Fibroblast of villous mesenchyme (primary cell): ENCODE measurements at regions not wholly inside any gene's neighbourhood (a gene's known extent, or its start where the extent isn't known, plus 50 kb on each side); places are given as distances from the start of the nearest gene placed in this dataset.

Experiments used
- DNase-seq: peaks from one replicate; pipeline ENCODE4 v3.0.0-alpha.2; 2010; ENCODE audit warnings: low read depth
- H3K4me3 ChIP-seq: 2 replicates; pipeline ENCODE4 v1.5.1; 2011; ENCODE audit warnings: low read depth, mild to moderate bottlenecking, low read length
- TF ChIP-seq, protein P1 (sequence below): IDR thresholded peaks from 2 replicates; pipeline ENCODE4 v1.5.1; 2012; ENCODE audit warnings: low read depth, mild to moderate bottlenecking, low read length; ENCODE audit not compliant: insufficient read depth

DNA sequence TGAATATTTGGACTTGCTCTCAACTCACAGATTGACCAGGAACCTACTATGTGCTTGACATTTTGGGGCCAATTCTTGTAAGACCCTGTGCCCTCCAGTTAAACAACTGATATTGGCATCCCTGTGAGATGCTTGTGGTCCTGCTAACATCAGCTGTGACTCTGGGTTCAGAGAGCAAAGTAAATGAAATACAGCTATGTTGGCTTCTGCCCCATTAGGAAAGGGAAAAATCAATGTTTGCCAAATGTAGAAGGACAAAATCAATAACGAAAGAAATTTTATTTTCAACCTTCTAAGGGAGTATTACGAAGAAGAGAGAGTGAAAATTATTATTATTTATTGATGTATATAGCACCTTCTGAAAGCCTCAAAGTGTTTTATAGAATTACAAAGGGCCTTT lies 266.9 kb upstream of the ARID1B start:
- TF ChIP-seq, protein P1, sequence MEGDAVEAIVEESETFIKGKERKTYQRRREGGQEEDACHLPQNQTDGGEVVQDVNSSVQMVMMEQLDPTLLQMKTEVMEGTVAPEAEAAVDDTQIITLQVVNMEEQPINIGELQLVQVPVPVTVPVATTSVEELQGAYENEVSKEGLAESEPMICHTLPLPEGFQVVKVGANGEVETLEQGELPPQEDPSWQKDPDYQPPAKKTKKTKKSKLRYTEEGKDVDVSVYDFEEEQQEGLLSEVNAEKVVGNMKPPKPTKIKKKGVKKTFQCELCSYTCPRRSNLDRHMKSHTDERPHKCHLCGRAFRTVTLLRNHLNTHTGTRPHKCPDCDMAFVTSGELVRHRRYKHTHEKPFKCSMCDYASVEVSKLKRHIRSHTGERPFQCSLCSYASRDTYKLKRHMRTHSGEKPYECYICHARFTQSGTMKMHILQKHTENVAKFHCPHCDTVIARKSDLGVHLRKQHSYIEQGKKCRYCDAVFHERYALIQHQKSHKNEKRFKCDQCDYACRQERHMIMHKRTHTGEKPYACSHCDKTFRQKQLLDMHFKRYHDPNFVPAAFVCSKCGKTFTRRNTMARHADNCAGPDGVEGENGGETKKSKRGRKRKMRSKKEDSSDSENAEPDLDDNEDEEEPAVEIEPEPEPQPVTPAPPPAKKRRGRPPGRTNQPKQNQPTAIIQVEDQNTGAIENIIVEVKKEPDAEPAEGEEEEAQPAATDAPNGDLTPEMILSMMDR: no peak
- DNase-seq: no peak

DNA sequence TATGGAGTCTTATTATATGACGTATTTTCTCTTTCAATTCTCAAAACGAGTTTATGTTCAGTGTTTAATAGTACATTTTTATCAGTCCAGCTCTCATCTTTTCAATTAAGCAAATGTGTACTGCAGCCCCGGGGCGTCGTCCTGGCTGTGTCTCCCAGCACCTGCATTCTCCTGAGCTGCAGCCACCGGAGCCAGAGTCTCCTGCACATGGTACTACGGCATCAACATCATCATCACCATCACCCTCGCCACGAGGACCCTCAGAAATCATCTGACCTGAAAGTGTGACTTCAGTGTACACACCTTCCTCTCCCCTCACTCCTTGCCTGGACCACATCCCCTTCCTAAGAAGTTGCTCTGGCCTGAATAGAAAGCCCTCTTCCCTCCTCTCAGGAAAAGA lies 267.7 kb upstream of the ARID1B start:
- no peak overlapping the region for H3K4me3 ChIP-seq
- TF ChIP-seq, protein P1: no peak
- DNase-seq: no peak

More for the DNA sequence above, 266.9 kb upstream of the ARID1B start:
- H3K4me3 ChIP-seq: no peak overlapping the region

DNA sequence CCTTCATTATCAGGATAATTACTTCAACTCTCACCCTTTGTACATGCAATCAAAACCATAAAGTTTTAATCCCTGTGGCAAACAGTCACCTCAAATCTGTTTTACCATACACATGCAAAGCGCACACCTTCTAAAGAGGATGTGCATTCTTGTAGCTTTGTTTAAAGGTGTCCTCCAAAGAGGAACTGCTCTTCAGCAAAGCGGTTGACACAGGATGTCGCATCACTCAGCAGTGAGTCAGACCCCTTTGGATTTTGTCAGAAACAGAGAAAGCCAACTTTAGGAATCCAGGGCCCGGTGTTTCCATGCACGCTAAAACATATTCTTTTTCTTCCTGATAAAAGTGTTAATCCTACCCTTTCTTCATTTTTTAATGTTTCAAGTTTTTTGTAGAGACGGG lies 268.3 kb upstream of the ARID1B start:
- DNase-seq: no peak
- TF ChIP-seq, protein P1: no peak
- no peak overlapping the region for H3K4me3 ChIP-seq

DNA sequence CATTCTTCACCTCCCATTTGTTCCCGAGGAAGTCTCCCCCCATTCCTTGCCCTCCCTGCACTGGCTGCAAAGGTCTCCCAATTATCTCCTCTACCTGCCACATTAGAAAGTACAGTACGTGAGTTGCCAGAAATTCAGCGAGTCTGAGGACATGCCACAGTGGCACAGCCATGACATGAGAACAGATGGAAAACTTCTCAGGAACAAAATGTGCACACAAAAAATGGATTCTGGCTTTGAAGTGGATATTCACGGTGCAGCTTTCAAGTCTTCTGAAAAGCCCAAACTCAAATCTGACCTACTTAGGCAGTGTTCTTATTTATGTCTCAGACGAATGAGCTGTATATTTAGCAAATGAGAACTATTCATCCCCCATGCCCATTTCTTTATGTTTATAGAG lies 269.1 kb upstream of the ARID1B start:
- TF ChIP-seq, protein P1: no peak

DNA sequence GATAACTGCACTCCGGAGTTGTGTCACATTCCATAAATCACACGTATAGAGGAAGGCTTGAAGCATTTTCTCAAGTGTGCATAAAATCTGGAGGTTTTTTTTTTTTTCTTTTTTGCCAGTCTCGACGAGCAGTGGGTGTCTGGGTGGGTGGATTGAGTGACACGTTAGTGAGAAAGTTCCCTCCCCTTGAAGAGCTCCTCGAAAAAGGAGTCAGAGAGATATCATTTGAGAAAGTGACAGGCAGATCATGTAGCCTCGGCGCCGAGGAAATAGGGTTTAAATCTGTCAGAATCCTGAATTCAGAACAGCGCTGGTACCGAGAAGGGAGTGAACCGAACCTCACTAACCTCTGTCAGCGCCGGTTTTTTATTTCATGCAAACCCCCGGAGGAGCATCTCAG lies 269.5 kb upstream of the ARID1B start:
- DNase-seq: no peak
- TF ChIP-seq, protein P1: no peak
- no peak overlapping the region for H3K4me3 ChIP-seq

More for the DNA sequence above, 269.1 kb upstream of the ARID1B start:
- DNase-seq: no peak
- no peak overlapping the region for H3K4me3 ChIP-seq

DNA sequence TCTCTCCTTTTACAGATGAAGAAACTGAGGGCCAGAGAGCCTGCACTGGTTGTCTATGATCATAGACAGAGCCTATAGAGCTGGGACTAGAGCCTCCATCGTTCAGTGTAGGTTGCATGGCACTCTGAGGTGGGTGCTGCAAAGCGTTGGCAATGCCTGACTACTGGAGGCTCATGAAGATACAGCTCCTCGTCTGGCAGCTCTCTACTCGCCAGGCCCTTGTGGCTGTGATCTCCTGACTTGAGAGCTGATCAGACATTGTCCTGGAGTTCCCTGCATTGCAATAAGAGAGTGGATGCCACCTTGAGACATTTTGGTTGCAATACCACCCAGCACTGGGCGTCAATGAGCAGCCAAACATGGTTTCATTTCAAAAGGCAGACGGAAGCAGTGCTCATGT lies 270.1 kb upstream of the ARID1B start:
- TF ChIP-seq, protein P1: no peak
- no peak overlapping the region for H3K4me3 ChIP-seq
- DNase-seq: no peak

DNA sequence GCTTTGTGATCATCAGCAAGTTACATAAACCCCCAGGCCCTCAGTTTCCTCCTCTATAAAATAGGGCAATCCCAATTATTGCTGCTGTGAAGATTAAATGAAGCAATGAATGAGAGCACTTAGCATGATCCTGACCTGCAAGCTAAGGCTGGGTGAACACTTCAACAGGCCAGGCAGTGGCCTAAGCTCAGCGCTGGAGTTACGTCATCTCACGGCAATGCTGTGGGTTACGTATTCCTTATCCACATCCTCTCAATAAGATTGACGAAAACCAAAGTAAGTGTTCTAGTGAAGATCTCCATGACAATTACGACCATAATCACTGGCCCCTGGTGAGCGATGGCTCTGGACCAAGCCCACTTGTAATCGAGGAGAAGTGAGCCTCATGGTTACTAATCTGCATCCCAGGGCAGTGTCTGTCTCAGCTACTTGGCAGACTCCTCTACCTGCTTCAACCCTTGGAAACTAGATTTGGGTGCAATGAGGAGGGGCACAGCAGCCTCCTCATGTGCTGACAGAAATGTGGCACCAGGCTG lies 274.1 kb upstream of the ARID1B start:
- no peak for DNase-seq
- TF ChIP-seq, protein P1: no peak
- no peak overlapping the region for H3K4me3 ChIP-seq
